CD4-positive, alpha-beta memory T cell (primary cell): ENCODE measurements at regions not wholly inside any gene's neighbourhood (a gene's known extent, or its start where the extent isn't known, plus 50 kb on each side); places are given as distances from the start of the nearest gene placed in this dataset.
"Not testable (repeated sequence)": the region's sequence is repeated elsewhere in the genome, so short reads cannot be mapped to it uniquely, and the experiment has no call there.

Experiments
- CTCF ChIA-PET: fragments of 350-600 bp; sonication (Branson Sonifier 250); formaldehyde crosslinking; loops from one replicate; lab custom pipeline; 2021; ENCODE audit warnings: inconsistent platforms; ENCODE audit not compliant: partially characterized antibody; lab: Charles Lee
- POLR2A ChIA-PET: fragments of 350-600 bp; sonication (Branson Sonifier 250); formaldehyde crosslinking; loops from one replicate; lab custom pipeline; 2021; ENCODE audit not compliant: partially characterized antibody; lab: Charles Lee
- DNase-seq, 5 donors: peaks; one replicate each; pipeline versions ENCODE4 v3.0.0 to v3.0.0-alpha.2; 2020 to 2022; ENCODE audit warnings: mixed read lengths in 1 of 5
- H3K27ac ChIP-seq: one replicate; pipeline ENCODE4 v1.7.0; 2013; ENCODE audit warnings: low read depth, low read length
- H3K27me3 ChIP-seq: 2 replicates; pipeline ENCODE4 v1.7.0; 2013; ENCODE audit warnings: mild to moderate bottlenecking, low read length, moderate library complexity; ENCODE audit not compliant: insufficient read depth
- H3K36me3 ChIP-seq: 2 replicates; pipeline ENCODE4 v1.7.0; 2013; ENCODE audit warnings: mild to moderate bottlenecking, low read length, moderate library complexity; ENCODE audit not compliant: insufficient read depth
- H3K4me1 ChIP-seq: 2 replicates; pipeline ENCODE4 v1.7.0; 2013; ENCODE audit warnings: mild to moderate bottlenecking, low read length, moderate library complexity; ENCODE audit not compliant: insufficient read depth
- H3K4me3 ChIP-seq, 2 donors: one replicate each; pipeline ENCODE4 v1.7.0; 2013; ENCODE audit warnings: low read length in 2 of 2, mild to moderate bottlenecking in 1 of 2
- H3K9me3 ChIP-seq, 2 donors: one replicate each; pipeline ENCODE4 v1.7.0; 2013; ENCODE audit warnings: low read length in 2 of 2, control low read depth in 1 of 2; ENCODE audit not compliant: control insufficient read depth in 1 of 2
- H3K27ac Mint-ChIP-seq, 7 donors: one replicate each; pipeline ENCODE4 v1.8.0; 2020 to 2021; ENCODE audit warnings: mixed read lengths in 7 of 7, mild to moderate bottlenecking in 6 of 7, inconsistent platforms in 3 of 7, moderate library complexity in 3 of 7
- H3K27me3 Mint-ChIP-seq, 2 donors: one replicate each; pipeline ENCODE4 v1.8.0; 2020 to 2021; ENCODE audit warnings: mixed read lengths in 2 of 2
- H3K36me3 Mint-ChIP-seq, 2 donors: one replicate each; pipeline ENCODE4 v1.8.0; 2020 to 2021; ENCODE audit warnings: mixed read lengths in 2 of 2, inconsistent platforms in 1 of 2, mild to moderate bottlenecking in 1 of 2
- H3K4me1 Mint-ChIP-seq, 4 donors: one replicate each; pipeline ENCODE4 v1.8.0; 2020 to 2021; ENCODE audit warnings: mixed read lengths in 4 of 4, mild to moderate bottlenecking in 1 of 4
- H3K4me3 Mint-ChIP-seq, 8 donors: one replicate each; pipeline ENCODE4 v1.8.0; 2020 to 2021; ENCODE audit warnings: mixed read lengths in 8 of 8, mild to moderate bottlenecking in 7 of 8, moderate library complexity in 6 of 8, inconsistent platforms in 3 of 8
- H3K9me3 Mint-ChIP-seq, 8 donors: one replicate each; pipeline ENCODE4 v1.8.0; 2020 to 2021; ENCODE audit warnings: mixed read lengths in 8 of 8, mild to moderate bottlenecking in 5 of 8, inconsistent platforms in 3 of 8, moderate library complexity in 1 of 8
- intact Hi-C: fragments of 100-400 bp; cut with micrococcal nuclease; formaldehyde crosslinking; loops from one replicate; pipeline ENCODE4 v1.15.1; 2023

DNA sequence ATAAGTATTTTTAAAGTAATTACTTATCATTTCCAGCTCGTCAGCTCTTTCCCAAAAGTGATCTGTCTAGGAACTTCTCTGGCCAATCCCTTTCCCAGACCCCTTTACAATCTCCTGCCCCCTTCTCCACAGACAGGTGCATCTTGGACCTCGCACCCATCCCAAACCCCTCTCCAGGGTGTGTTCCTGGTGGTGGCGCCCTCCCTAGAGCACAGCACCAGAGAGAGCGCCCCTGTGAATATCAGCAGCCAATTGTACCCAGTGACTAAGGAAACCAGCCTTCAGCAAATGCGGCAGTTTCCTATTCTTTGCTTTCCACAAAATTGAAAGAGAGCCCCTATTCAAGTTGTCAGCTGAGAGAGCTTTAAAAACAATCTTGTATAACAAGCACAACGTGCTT is 157.7 kb downstream of the RNASET2 start:
- no peaks in the 10 kb centered on the region for H3K9me3 ChIP-seq
- ChIA-PET POLR2A (no interaction called here), CTCF (interaction anchor here (1.2 kb wide), 1 partner anchor 343 kb away, joined by 3 read pairs; no protein-coding TSS in a partner anchor)
- Mint-ChIP-seq H3K4me1 (no peaks in the 10 kb centered on the region), H3K9me3 (no peaks in the 10 kb centered on the region), H3K4me3 (no peak overlapping the region), H3K27me3 (no peaks in the 10 kb centered on the region), H3K27ac (no peak overlapping the region), H3K36me3 (peaks cover 0 to 5% of the 10 kb centered on the region in 2 donors)
- no peaks in the 10 kb centered on the region for H3K4me1 ChIP-seq
- no peak overlapping the region for H3K27ac ChIP-seq
- H3K36me3 ChIP-seq = no peaks in the 10 kb centered on the region
- no peaks in the 10 kb centered on the region for H3K27me3 ChIP-seq
- H3K4me3 ChIP-seq = no peak overlapping the region
- no peak for DNase-seq
- intact Hi-C loops = no loop called here

GRCh38 chr6:166796610-166797009 is 159.7 kb downstream of the RNASET2 start:
- Mint-ChIP-seq H3K4me3 (no peak overlapping the region), H3K27me3 (no peaks in the 10 kb centered on the region), H3K4me1 (no peaks in the 10 kb centered on the region), H3K36me3 (peaks cover 0 to 5% of the 10 kb centered on the region in 2 donors), H3K27ac (no peak overlapping the region), H3K9me3 (no peaks in the 10 kb centered on the region)
- no peak for DNase-seq
- Histone ChIP-seq H3K36me3 (no peaks in the 10 kb centered on the region), H3K4me1 (no peaks in the 10 kb centered on the region), H3K27ac (no peak overlapping the region), H3K4me3 (no peak overlapping the region), H3K9me3 (no peaks in the 10 kb centered on the region), H3K27me3 (no peaks in the 10 kb centered on the region)
- ChIA-PET POLR2A (no interaction called here), CTCF (no interaction called here)
- intact Hi-C loops = no loop called here

GRCh38 chr6:166795879-166796278 is 160.5 kb downstream of the RNASET2 start:
- no peak overlapping the region for H3K27ac Mint-ChIP-seq

GRCh38 chr6:166790808-166791207 is 163.8 kb upstream of the RPS6KA2 start:
- POLR2A ChIA-PET, H3K4me1 Mint-ChIP-seq: not testable (repeated sequence)

More at GRCh38 chr6:166795879-166796278, 160.5 kb downstream of the RNASET2 start:
- POLR2A ChIA-PET = interaction anchor here (1.2 kb wide), 1 partner anchor 9 kb away, joined by 3 read pairs; no protein-coding TSS in a partner anchor
- H3K27ac ChIP-seq = no peak overlapping the region
- H3K9me3 ChIP-seq = no peaks in the 10 kb centered on the region
- H3K4me3 ChIP-seq = no peak overlapping the region
- no peaks in the 10 kb centered on the region for H3K4me1 ChIP-seq
- H3K27me3 ChIP-seq = no peaks in the 10 kb centered on the region
- H3K27me3 Mint-ChIP-seq = no peaks in the 10 kb centered on the region
- no peaks in the 10 kb centered on the region for H3K36me3 ChIP-seq
- no peaks in the 10 kb centered on the region for H3K9me3 Mint-ChIP-seq
- intact Hi-C loops = no loop called here
- CTCF ChIA-PET = interaction anchor here (1.1 to 1.8 kb wide), 2 partner anchors 9 to 194 kb away, joined by 3 to 7 read pairs; no protein-coding TSS in a partner anchor
- H3K36me3 Mint-ChIP-seq = peaks cover 0 to 5% of the 10 kb centered on the region in 2 donors
- H3K4me3 Mint-ChIP-seq = no peak overlapping the region
- no peak for DNase-seq
- no peaks in the 10 kb centered on the region for H3K4me1 Mint-ChIP-seq

GRCh38 chr6:166788846-166789529 is 161.9 kb upstream of the RPS6KA2 start:
- H3K4me3 ChIP-seq, H3K27ac Mint-ChIP-seq, H3K4me1 Mint-ChIP-seq, H3K36me3 ChIP-seq, DNase-seq, H3K4me1 ChIP-seq, intact Hi-C loops, H3K9me3 ChIP-seq, H3K9me3 Mint-ChIP-seq, H3K36me3 Mint-ChIP-seq, H3K27ac ChIP-seq, H3K27me3 ChIP-seq, H3K27me3 Mint-ChIP-seq, H3K4me3 Mint-ChIP-seq: not testable (repeated sequence)
- POLR2A ChIA-PET = interaction anchor here (1.4 kb wide), 1 partner anchor 201 kb away, joined by 3 read pairs; no protein-coding TSS in a partner anchor
- CTCF ChIA-PET = interaction anchor here (0.6 to 6.0 kb wide), 7 partner anchors 14 to 1060 kb away, joined by 3 to 142 read pairs (median 8); no protein-coding TSS in a partner anchor

More at GRCh38 chr6:166790808-166791207, 163.8 kb upstream of the RPS6KA2 start:
- H3K27me3 ChIP-seq, H3K4me3 ChIP-seq, DNase-seq, H3K4me3 Mint-ChIP-seq, H3K36me3 Mint-ChIP-seq, H3K36me3 ChIP-seq, CTCF ChIA-PET, H3K27ac ChIP-seq, H3K27ac Mint-ChIP-seq, H3K9me3 Mint-ChIP-seq, H3K4me1 ChIP-seq, intact Hi-C loops, H3K9me3 ChIP-seq, H3K27me3 Mint-ChIP-seq: not testable (repeated sequence)

- H3K27ac Mint-ChIP-seq = no peak overlapping the region
These were observed 159.7 kb upstream of the RPS6KA2 start for GRCh38 chr6:166786704-166787293.

DNA sequence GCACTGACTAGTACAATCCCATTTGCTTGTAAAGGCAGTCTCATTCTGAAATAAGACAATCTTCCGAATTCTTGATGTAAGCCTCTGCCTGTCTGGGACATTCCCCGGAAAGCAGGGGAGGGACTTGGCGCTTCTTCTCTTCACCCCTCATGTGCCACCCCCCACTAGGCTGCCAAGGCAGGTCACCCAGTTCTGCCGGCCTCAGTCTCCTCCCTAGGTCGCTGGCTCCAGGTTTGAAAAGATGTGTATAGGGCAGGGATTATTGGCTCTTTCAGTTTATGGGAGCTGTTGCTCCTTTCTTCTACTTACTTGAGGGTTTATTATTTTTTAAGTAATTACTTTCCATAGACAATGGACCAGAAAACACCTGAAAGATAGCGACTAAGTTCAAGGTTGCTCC is 158.1 kb upstream of the RPS6KA2 start:
- no peak overlapping the region for H3K27ac ChIP-seq
- H3K27ac Mint-ChIP-seq = peak overlapping the region in 1 of 7 donors; percentile 62
- no peaks in the 10 kb centered on the region for H3K4me1 Mint-ChIP-seq
- H3K4me1 ChIP-seq = no peaks in the 10 kb centered on the region
- H3K4me3 ChIP-seq = no peak overlapping the region
- H3K4me3 Mint-ChIP-seq = no peak overlapping the region
- H3K36me3 ChIP-seq = no peaks in the 10 kb centered on the region
- no peaks in the 10 kb centered on the region for H3K9me3 Mint-ChIP-seq
- no peaks in the 10 kb centered on the region for H3K9me3 ChIP-seq
- no peak for DNase-seq
- intact Hi-C loops = no loop called here
- ChIA-PET POLR2A (interaction anchor here (0.7 kb wide), 1 partner anchor 204 kb away, joined by 4 read pairs; no protein-coding TSS in a partner anchor), CTCF (interaction anchor here (0.9 to 6.0 kb wide), 7 partner anchors 10 to 356 kb away, joined by 3 to 142 read pairs (median 7); partner anchors contain the start of gene CCR6)
- H3K27me3 Mint-ChIP-seq = no peaks in the 10 kb centered on the region
- H3K36me3 Mint-ChIP-seq = no peaks in the 10 kb centered on the region
- no peaks in the 10 kb centered on the region for H3K27me3 ChIP-seq

More at GRCh38 chr6:166786704-166787293, 159.7 kb upstream of the RPS6KA2 start:
- no peaks in the 10 kb centered on the region for H3K4me1 ChIP-seq
- no peak overlapping the region for H3K4me3 Mint-ChIP-seq
- H3K27me3 Mint-ChIP-seq = no peaks in the 10 kb centered on the region
- no peaks in the 10 kb centered on the region for H3K36me3 Mint-ChIP-seq
- ChIA-PET POLR2A (interaction anchor here (0.6 to 1.2 kb wide), 5 partner anchors 9 to 325 kb away, joined by 3 to 4 read pairs (median 3); no protein-coding TSS in a partner anchor), CTCF (interaction anchor here (0.7 to 6.0 kb wide), 21 partner anchors 8 to 359 kb away, joined by 3 to 142 read pairs (median 4); no protein-coding TSS in a partner anchor)
- DNase-seq = peak in 4 of 5 donors; percentile 60 to 66 (median 62)
- H3K4me3 ChIP-seq = no peak overlapping the region
- no peaks in the 10 kb centered on the region for H3K27me3 ChIP-seq
- no peaks in the 10 kb centered on the region for H3K4me1 Mint-ChIP-seq
- no peak overlapping the region for H3K27ac ChIP-seq
- no peaks in the 10 kb centered on the region for H3K36me3 ChIP-seq
- no peaks in the 10 kb centered on the region for H3K9me3 Mint-ChIP-seq
- H3K9me3 ChIP-seq = no peaks in the 10 kb centered on the region
- intact Hi-C loops = loop anchor here (1.0 kb wide), 3 partner anchors 165 to 356 kb away; no protein-coding TSS in a partner anchor
